ENCODE measurements at regions not wholly inside any gene's neighbourhood (a gene's known extent, or its start where the extent isn't known, plus 50 kb on each side); places are given as distances from the start of the nearest gene placed in this dataset.

DNA sequence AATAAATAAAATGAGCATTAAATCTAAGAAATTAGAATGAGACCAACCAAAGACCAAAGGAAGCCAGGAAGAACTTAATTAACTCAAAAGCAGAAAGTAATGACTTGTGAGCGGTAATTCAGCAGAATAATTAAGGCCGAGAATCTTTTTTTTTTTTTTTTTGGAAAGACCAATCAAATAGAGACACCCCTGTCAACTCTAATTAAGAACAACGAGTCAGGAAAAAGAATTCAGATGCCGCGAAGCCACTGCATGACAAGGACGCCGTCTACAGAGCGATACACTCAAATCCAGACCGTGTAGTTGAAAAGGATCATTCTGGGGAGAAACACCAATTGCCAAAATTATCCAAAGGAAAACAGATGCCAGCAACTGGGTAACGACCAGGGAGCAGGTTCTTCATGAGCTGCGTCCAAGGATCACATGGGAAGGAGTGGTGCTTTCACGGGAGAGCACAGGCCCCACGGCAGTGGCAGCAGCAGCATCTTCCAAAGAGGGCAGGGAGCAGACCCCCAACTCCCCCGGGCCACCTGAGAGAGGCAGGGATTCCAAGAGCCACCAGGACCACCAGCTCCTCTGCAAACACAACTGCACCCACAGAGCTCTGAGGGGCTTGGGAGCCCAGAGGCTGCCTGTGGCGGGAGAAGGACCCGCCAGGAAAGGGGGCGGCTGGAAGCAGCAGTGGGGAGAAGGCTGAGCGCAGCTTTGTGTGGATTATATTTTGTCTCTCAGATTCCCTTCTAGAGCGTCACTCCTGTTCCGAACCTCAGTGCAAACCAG, 469.8 kb downstream of the BRD1 start:
- ChIA-PET CTCF (ENCODE audit: low intra/inter-chr PET ratio, low total read pairs) (no interaction called here), POLR2A (no interaction called here)
- Histone ChIP-seq H3K79me2 (ENCODE audit: insufficient read depth, low read length) (no peaks in the 10 kb centered on the region), H3K9ac (ENCODE audit: insufficient read depth, low read depth, low read length) (no peak overlapping the region), H3K36me3 (replicated peaks in 1 of 2; ENCODE audit: control insufficient read depth in 1 of 2, insufficient read depth in 2 of 2, low read length in 2 of 2) (no peaks in the 10 kb centered on the region), H3K27me3 (ENCODE audit: control insufficient read depth in 1 of 2, insufficient read depth in 2 of 2, low read length in 2 of 2) (peaks cover 0 to 51% of the 10 kb centered on the region in 2 experiments), H3K4me2 (ENCODE audit: low read depth, low read length) (no peak overlapping the region), H3K27ac (ENCODE audit: extremely low read length, insufficient read depth, low read length) (no peak overlapping the region), H3K4me3 (replicated peaks in 1 of 3; ENCODE audit: insufficient read depth in 1 of 3, low read depth in 2 of 3, low read length in 3 of 3) (no peak overlapping the region), H2AFZ (ENCODE audit: low read length) (no peak overlapping the region), H3K9me3 (ENCODE audit: low read length) (no peaks in the 10 kb centered on the region), H4K20me1 (ENCODE audit: insufficient read depth, low read length) (no peaks in the 10 kb centered on the region), H3K4me1 (ENCODE audit: insufficient read depth, low read length) (no peaks in the 10 kb centered on the region)
- no TSS peak for BruUV-seq (replicated peaks)
- 13% methylated on average over 20 of the region's 20 CpGs for WGBS (ENCODE audit: low lambda C conversion rate)
- no peak for FAIRE-seq
- in situ Hi-C loops (cut with HindIII; ENCODE audit: extremely low pct_ligation_motif_present, low pct_unique_long_range_greater_than_20kb) (no loop called here), intact Hi-C loops (cut with micrococcal nuclease; ENCODE audit: unreplicated experiment) (no loop called here)
- no peak for ATAC-seq
- TF ChIP-seq ISX (CRISPR knock-in tag; conservative IDR thresholded peaks at IDR 0.05) (no peak), GMEB2 (CRISPR knock-in tag; IDR thresholded peaks at IDR 0.05; ENCODE audit: low read depth) (no peak), ZSCAN5A (CRISPR knock-in tag; IDR thresholded peaks at IDR 0.05; ENCODE audit: borderline replicate concordance) (no peak), HOXD1 (CRISPR knock-in tag; IDR thresholded peaks at IDR 0.05) (no peak), JDP2 (CRISPR knock-in tag; IDR thresholded peaks at IDR 0.05; ENCODE audit: borderline replicate concordance) (no peak), FOXM1 (CRISPR knock-in tag; IDR thresholded peaks at IDR 0.05) (no peak), ZNF687 (CRISPR knock-in tag; IDR thresholded peaks at IDR 0.05) (no peak)
- no peak for DNase-seq (ENCODE audit: low spot score)

All from HepG2 (cell line).